H1 (cell line): ENCODE measurements at regions not wholly inside any gene's neighbourhood (a gene's known extent, or its start where the extent isn't known, plus 50 kb on each side); places are given as distances from the start of the nearest gene placed in this dataset.

Source experiments
- CREB1 ChIP-seq: IDR thresholded peaks from 2 replicates; pipeline ENCODE4 v1.6.1; 2012; ENCODE audit warnings: inconsistent platforms
- SP2 ChIP-seq: IDR thresholded peaks from 2 replicates; pipeline ENCODE4 v1.6.1; 2012; ENCODE audit warnings: mild to moderate bottlenecking, low read length, inconsistent platforms
- TAF1 ChIP-seq: IDR thresholded peaks from 2 replicates; pipeline ENCODE4 v1.6.1; 2011; ENCODE audit warnings: mild to moderate bottlenecking, low read depth, low read length
- TAF7 ChIP-seq: optimal IDR thresholded peaks from 2 replicates; pipeline ENCODE3; 2011; ENCODE audit warnings: low read depth, mild to moderate bottlenecking, inconsistent platforms, low read length, moderate library complexity, borderline replicate concordance
- TBP ChIP-seq: IDR thresholded peaks from 2 replicates; pipeline ENCODE4 v1.6.1; 2011; ENCODE audit warnings: low read depth, low read length, improper control_type of control experiment

- TF ChIP-seq TAF7 = no peak
- TF ChIP-seq CREB1 = no peak
- no peak for TF ChIP-seq TBP
- no peak for TF ChIP-seq SP2
- no peak for TF ChIP-seq TAF1
- TF ChIP-seq, all 59 proteins: peak for 0
Measured at GRCh38 chr4:163243297-163243981, 76.7 kb upstream of the NAF1 start (continued).
